Esophagus squamous epithelium (tissue), 5 donors: ENCODE measurements at regions not wholly inside any gene's neighbourhood (a gene's known extent, or its start where the extent isn't known, plus 50 kb on each side); places are given as distances from the start of the nearest gene placed in this dataset.

Source experiments
- DNase-seq: peaks from one replicate; lab custom pipeline; 2025; lab: John Stamatoyannopoulos, UW
- H3K27ac ChIP-seq, 4 donors: fragments of 200-600 bp; sonication (generic); one replicate each; pipeline ENCODE4 v1.5.1; 2016 to 2019; ENCODE audit warnings: mild to moderate bottlenecking in 1 of 4
- H3K27me3 ChIP-seq, 4 donors: fragments of 200-600 bp; sonication (generic); 1 replicate in 3 of 4; 2 replicates in 1 of 4; pipeline versions ENCODE4 v1.5.1 to v1.6.0; 2017 to 2021; ENCODE audit warnings: antibody characterized with exemption in 1 of 4
- H3K36me3 ChIP-seq, 3 donors: fragments of 200-600 bp; sonication (generic); one replicate each; pipeline ENCODE4 v1.5.1; 2016 to 2019
- H3K4me1 ChIP-seq, 3 donors: fragments of 200-600 bp; sonication (generic); one replicate each; pipeline ENCODE4 v1.5.1; 2017 to 2019
- H3K4me3 ChIP-seq, 4 donors: fragments of 200-600 bp; sonication (generic); 1 replicate in 3 of 4; 2 replicates in 1 of 4; pipeline ENCODE4 v1.5.1; 2016 to 2019; ENCODE audit warnings: mild to moderate bottlenecking in 2 of 4, moderate library complexity in 1 of 4
- H3K9me3 ChIP-seq, 3 donors: fragments of 200-600 bp; sonication (generic); one replicate each; pipeline ENCODE4 v1.5.1; 2016 to 2019
- CTCF ChIP-seq, 6 experiments: fragments of 450-650 bp in 4 of 6; fragments of 200-600 bp in 2 of 6; sonication (generic) in 2 of 6; IDR thresholded peaks; one replicate each; pipeline ENCODE4 v1.5.1; 2016 to 2019; ENCODE audit warnings: antibody characterized with exemption in 6 of 6, mild to moderate bottlenecking in 4 of 6, moderate library complexity in 4 of 6
- POLR2A ChIP-seq, 4 donors: fragments of 450-650 bp; IDR thresholded peaks; one replicate each; pipeline ENCODE4 v1.6.1; 2017; ENCODE audit warnings: antibody characterized with exemption in 4 of 4, mild to moderate bottlenecking in 4 of 4, moderate library complexity in 3 of 4
- WGBS, 2 donors: methylation state at CpG; one replicate each; pipeline ENCODE4 v1.1.5; 2018; 5-methylcytosine and 5-hydroxymethylcytosine counted together
- intact Hi-C: fragments of 100-400 bp; cut with DNase I; formaldehyde crosslinking; loops from one replicate; pipeline ENCODE4 v1.15.0; 2022
- donor health status: DM: yes; HTN: yes; CAD: no.

DNA sequence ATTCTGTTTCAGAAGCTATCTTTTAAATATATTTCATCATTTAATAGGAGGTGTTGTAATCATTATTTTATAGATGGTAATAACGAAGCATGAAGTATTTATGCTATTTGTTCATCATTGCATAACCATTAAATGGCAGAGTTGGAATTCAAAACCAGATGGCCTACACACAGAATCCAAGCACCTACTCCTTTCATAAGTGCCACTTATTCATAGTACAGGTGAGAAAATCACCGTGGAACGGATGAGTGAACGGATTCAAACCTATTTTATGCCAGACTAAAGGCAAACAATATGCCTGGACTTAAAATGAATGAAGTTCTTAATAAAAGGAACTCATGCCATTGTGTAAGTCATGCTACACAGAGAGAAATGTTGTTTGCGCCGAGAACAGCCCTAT, 397.9 kb upstream of the ADGRB3 start:
- Histone ChIP-seq H3K27me3 (no peaks in the 10 kb centered on the region), H3K4me1 (no peaks in the 10 kb centered on the region), H3K4me3 (no peak overlapping the region), H3K9me3 (no peaks in the 10 kb centered on the region), H3K27ac (no peak overlapping the region), H3K36me3 (no peaks in the 10 kb centered on the region)
- TF ChIP-seq CTCF (IDR thresholded peaks at IDR 0.05) = no peak
- no peak for TF ChIP-seq POLR2A (IDR thresholded peaks at IDR 0.05)
- WGBS, 2 donors = 34 to 63% methylated on average over 6 of the region's 6 CpGs
- DNase-seq = no peak
- intact Hi-C loops = no loop called here

GRCh38 chr6:68235326-68235784, 399.7 kb upstream of the ADGRB3 start:
- intact Hi-C loops = no loop called here
- WGBS, 2 donors = 10 to 14% methylated on average over 1 of the region's 1 CpG
- TF ChIP-seq POLR2A (IDR thresholded peaks at IDR 0.05) = no peak
- TF ChIP-seq CTCF (IDR thresholded peaks at IDR 0.05) = no peak

GRCh38 chr6:68233623-68234022, 401.5 kb upstream of the ADGRB3 start:
- Histone ChIP-seq H3K27ac (no peak overlapping the region), H3K4me3 (no peak overlapping the region), H3K27me3 (no peaks in the 10 kb centered on the region), H3K4me1 (no peaks in the 10 kb centered on the region), H3K36me3 (no peaks in the 10 kb centered on the region), H3K9me3 (no peaks in the 10 kb centered on the region)
- intact Hi-C loops = no loop called here
- 57 to 76% methylated on average over 2 of the region's 2 CpGs for WGBS, 2 donors
- no peak for DNase-seq
- TF ChIP-seq POLR2A (IDR thresholded peaks at IDR 0.05) (no peak), CTCF (IDR thresholded peaks at IDR 0.05) (no peak)

More at GRCh38 chr6:68235326-68235784, 399.7 kb upstream of the ADGRB3 start:
- Histone ChIP-seq H3K9me3 (no peaks in the 10 kb centered on the region), H3K4me3 (no peak overlapping the region), H3K4me1 (no peaks in the 10 kb centered on the region), H3K27ac (no peak overlapping the region), H3K27me3 (no peaks in the 10 kb centered on the region), H3K36me3 (no peaks in the 10 kb centered on the region)
- DNase-seq = no peak

DNA sequence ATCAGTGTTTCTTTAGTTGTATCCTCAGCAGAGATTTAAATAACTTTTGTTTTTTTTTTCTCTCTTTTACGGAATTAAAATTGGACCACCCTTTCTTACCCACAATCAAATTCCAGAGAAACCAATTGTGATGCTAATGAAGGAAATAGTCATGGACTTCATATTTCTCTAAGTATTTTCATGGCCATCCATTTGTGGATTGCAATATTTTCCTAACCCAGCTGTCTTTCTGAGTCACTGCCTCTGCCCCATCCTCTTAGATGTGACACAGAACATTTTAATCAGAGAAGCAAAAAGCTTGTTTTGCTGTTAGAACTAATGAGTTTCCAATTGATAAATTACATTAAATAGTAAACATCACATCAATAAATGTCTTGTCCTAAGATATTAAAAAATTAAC, 405.5 kb upstream of the ADGRB3 start:
- no peaks in the 10 kb centered on the region for H3K9me3 ChIP-seq
- H3K27me3 ChIP-seq = no peaks in the 10 kb centered on the region
- H3K36me3 ChIP-seq = no peaks in the 10 kb centered on the region
- intact Hi-C loops = no loop called here
- H3K4me3 ChIP-seq = no peak overlapping the region
- 59 to 74% methylated on average over 1 of the region's 1 CpG for WGBS, 2 donors
- DNase-seq = no peak
- TF ChIP-seq POLR2A (IDR thresholded peaks at IDR 0.05) (no peak), CTCF (IDR thresholded peaks at IDR 0.05) (no peak)
- H3K4me1 ChIP-seq = no peaks in the 10 kb centered on the region
- no peak overlapping the region for H3K27ac ChIP-seq

DNA sequence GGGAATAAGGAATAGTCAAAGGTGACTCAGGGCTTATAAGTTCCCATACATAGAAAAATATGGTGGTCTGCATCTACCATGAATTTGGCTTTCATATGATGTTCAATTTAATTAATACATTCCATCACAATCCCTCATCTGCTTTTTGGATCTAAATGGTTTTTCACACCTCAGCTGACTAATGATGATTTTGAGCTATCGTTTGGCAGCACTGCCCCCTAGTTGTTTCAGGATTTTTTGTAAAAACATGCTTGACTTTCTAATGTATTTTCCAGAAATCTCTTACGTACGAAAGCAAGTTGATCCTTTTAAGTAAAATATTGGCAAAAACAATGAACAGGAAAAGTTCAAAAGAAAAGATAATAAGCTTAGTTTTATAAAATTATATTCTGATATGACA, 408.6 kb upstream of the ADGRB3 start:
- no peak for DNase-seq
- H3K4me1 ChIP-seq = no peaks in the 10 kb centered on the region
- no peaks in the 10 kb centered on the region for H3K27me3 ChIP-seq
- intact Hi-C loops = no loop called here
- H3K9me3 ChIP-seq = no peaks in the 10 kb centered on the region
- 43 to 52% methylated on average over 3 of the region's 3 CpGs for WGBS, 2 donors
- no peaks in the 10 kb centered on the region for H3K36me3 ChIP-seq
- H3K27ac ChIP-seq = no peak overlapping the region
- no peak overlapping the region for H3K4me3 ChIP-seq
- no peak for TF ChIP-seq POLR2A (IDR thresholded peaks at IDR 0.05)
- no peak for TF ChIP-seq CTCF (IDR thresholded peaks at IDR 0.05)
